Neutrophil (primary cell): ENCODE measurements at regions not wholly inside any gene's neighbourhood (a gene's known extent, or its start where the extent isn't known, plus 50 kb on each side); places are given as distances from the start of the nearest gene placed in this dataset.

Experiments used
- H3K27ac ChIP-seq: fragments of 200-600 bp; sonication (generic); 2 replicates; pipeline ENCODE4 v1.5.1; 2016; ENCODE audit warnings: mild to moderate bottlenecking, moderate library complexity
- H3K27me3 ChIP-seq: fragments of 200-600 bp; sonication (generic); 2 replicates; pipeline ENCODE4 v1.6.0; 2016; ENCODE audit warnings: mild to moderate bottlenecking
- H3K36me3 ChIP-seq: fragments of 200-600 bp; sonication (generic); 2 replicates; pipeline ENCODE4 v1.5.1; 2017
- H3K4me1 ChIP-seq, 2 experiments: fragments of 200-600 bp in 1 of 2; sonication (generic) in 1 of 2; 1 replicate in 1 of 2; 2 replicates in 1 of 2; pipeline versions ENCODE4 v1.5.1 to v1.6.1; 2013 to 2016; ENCODE audit warnings: low read depth in 1 of 2, low read length in 1 of 2, mild to moderate bottlenecking in 1 of 2, moderate library complexity in 1 of 2; ENCODE audit not compliant: control insufficient read depth in 1 of 2, insufficient read depth in 1 of 2
- H3K4me3 ChIP-seq, 2 experiments: fragments of 200-600 bp in 1 of 2; sonication (generic) in 1 of 2; 1 replicate in 1 of 2; 2 replicates in 1 of 2; pipeline ENCODE4 v1.5.1; 2013 to 2016; ENCODE audit warnings: low read depth in 1 of 2, low read length in 1 of 2, mild to moderate bottlenecking in 1 of 2, moderate library complexity in 1 of 2
- H3K9me3 ChIP-seq: fragments of 200-600 bp; sonication (generic); 2 replicates; pipeline ENCODE4 v1.5.1; 2016
- CTCF ChIP-seq: fragments of 200-600 bp; sonication (generic); IDR thresholded peaks from 2 replicates; pipeline ENCODE4 v1.5.1; 2016; ENCODE audit warnings: antibody characterized with exemption

- no peaks in the 10 kb centered on the region for H3K9me3 ChIP-seq
- no peaks in the 10 kb centered on the region for H3K4me1 ChIP-seq
- H3K4me3 ChIP-seq, result no peak overlapping the region
- no peak overlapping the region for H3K27ac ChIP-seq
- H3K27me3 ChIP-seq, result no peaks in the 10 kb centered on the region
- no peak for TF ChIP-seq CTCF
- H3K36me3 ChIP-seq, result no peaks in the 10 kb centered on the region
Observed at GRCh38 chr4:130628531-130628930, 1532.6 kb downstream of the C4orf33 start.

- Histone ChIP-seq H3K27me3 (no peaks in the 10 kb centered on the region), H3K36me3 (no peaks in the 10 kb centered on the region), H3K4me1 (no peaks in the 10 kb centered on the region), H3K9me3 (no peaks in the 10 kb centered on the region), H3K27ac (no peak overlapping the region), H3K4me3 (no peak overlapping the region)
- no peak for TF ChIP-seq CTCF
Observed at GRCh38 chr4:130632731-130633604, 1537.0 kb downstream of the C4orf33 start.

- no peaks in the 10 kb centered on the region for H3K9me3 ChIP-seq
- no peaks in the 10 kb centered on the region for H3K36me3 ChIP-seq
- no peak overlapping the region for H3K27ac ChIP-seq
- H3K4me1 ChIP-seq, result no peaks in the 10 kb centered on the region
- no peak overlapping the region for H3K4me3 ChIP-seq
- H3K27me3 ChIP-seq, result no peaks in the 10 kb centered on the region
- TF ChIP-seq CTCF, result no peak
Observed at GRCh38 chr4:130636486-130636885, 1540.5 kb downstream of the C4orf33 start.

- no peaks in the 10 kb centered on the region for H3K9me3 ChIP-seq
- H3K27me3 ChIP-seq, result no peaks in the 10 kb centered on the region
- H3K36me3 ChIP-seq, result no peaks in the 10 kb centered on the region
- no peak overlapping the region for H3K4me3 ChIP-seq
- no peak overlapping the region for H3K27ac ChIP-seq
- no peaks in the 10 kb centered on the region for H3K4me1 ChIP-seq
- no peak for TF ChIP-seq CTCF
Observed at GRCh38 chr4:130640592-130640991, 1544.6 kb downstream of the C4orf33 start.

- H3K4me1 ChIP-seq, result no peaks in the 10 kb centered on the region
- H3K36me3 ChIP-seq, result no peaks in the 10 kb centered on the region
- H3K4me3 ChIP-seq, result no peak overlapping the region
- TF ChIP-seq CTCF, result no peak
- no peak overlapping the region for H3K27ac ChIP-seq
- H3K27me3 ChIP-seq, result no peaks in the 10 kb centered on the region
- H3K9me3 ChIP-seq, result no peaks in the 10 kb centered on the region
Observed at GRCh38 chr4:130646886-130647285, 1550.9 kb downstream of the C4orf33 start.
